ENCODE measurements at regions not wholly inside any gene's neighbourhood (a gene's known extent, or its start where the extent isn't known, plus 50 kb on each side); places are given as distances from the start of the nearest gene placed in this dataset.

GRCh38 chr11:24391167-24391566, 105.7 kb upstream of the LUZP2 start:
- no peak for TF ChIP-seq EZH2 (optimal IDR thresholded peaks at IDR 0.05; ENCODE audit: low read depth, low read length)
- TF ChIP-seq, protein P1, sequence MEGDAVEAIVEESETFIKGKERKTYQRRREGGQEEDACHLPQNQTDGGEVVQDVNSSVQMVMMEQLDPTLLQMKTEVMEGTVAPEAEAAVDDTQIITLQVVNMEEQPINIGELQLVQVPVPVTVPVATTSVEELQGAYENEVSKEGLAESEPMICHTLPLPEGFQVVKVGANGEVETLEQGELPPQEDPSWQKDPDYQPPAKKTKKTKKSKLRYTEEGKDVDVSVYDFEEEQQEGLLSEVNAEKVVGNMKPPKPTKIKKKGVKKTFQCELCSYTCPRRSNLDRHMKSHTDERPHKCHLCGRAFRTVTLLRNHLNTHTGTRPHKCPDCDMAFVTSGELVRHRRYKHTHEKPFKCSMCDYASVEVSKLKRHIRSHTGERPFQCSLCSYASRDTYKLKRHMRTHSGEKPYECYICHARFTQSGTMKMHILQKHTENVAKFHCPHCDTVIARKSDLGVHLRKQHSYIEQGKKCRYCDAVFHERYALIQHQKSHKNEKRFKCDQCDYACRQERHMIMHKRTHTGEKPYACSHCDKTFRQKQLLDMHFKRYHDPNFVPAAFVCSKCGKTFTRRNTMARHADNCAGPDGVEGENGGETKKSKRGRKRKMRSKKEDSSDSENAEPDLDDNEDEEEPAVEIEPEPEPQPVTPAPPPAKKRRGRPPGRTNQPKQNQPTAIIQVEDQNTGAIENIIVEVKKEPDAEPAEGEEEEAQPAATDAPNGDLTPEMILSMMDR (IDR thresholded peaks at IDR 0.05; ENCODE audit: low read length): no peak

Data from MM.1S (cell line).